NCI-H82 (cell line): ENCODE measurements at regions not wholly inside any gene's neighbourhood (a gene's known extent, or its start where the extent isn't known, plus 50 kb on each side); places are given as distances from the start of the nearest gene placed in this dataset.
A peak's percentile ranks its signal among the peaks of the same experiment; 100 is the strongest.

Source experiments
- DNase-seq: peaks from one replicate; lab custom pipeline; 2025; lab: John Stamatoyannopoulos, UW

GRCh38 chr18:24936691-24937090 is 415.3 kb downstream of the ZNF521 start:
- DNase-seq, result no peak

- DNase-seq, result no peak
Observed at GRCh38 chr18:24937639-24938275, 414.2 kb downstream of the ZNF521 start.

- no peak for DNase-seq
Observed at GRCh38 chr18:24940416-24940815, 411.6 kb downstream of the ZNF521 start.

- no peak for DNase-seq
Observed at GRCh38 chr18:24941174-24941951, 410.6 kb downstream of the ZNF521 start.

GRCh38 chr18:24942144-24942543 is 409.8 kb downstream of the ZNF521 start:
- DNase-seq, result no peak

GRCh38 chr18:24947521-24948305 is 404.3 kb downstream of the ZNF521 start:
- no peak for DNase-seq

GRCh38 chr18:24949908-24950307 is 402.1 kb downstream of the ZNF521 start:
- no peak for DNase-seq

GRCh38 chr18:24954341-24954740 is 397.6 kb downstream of the ZNF521 start:
- no peak for DNase-seq

- DNase-seq, result no peak
Observed at GRCh38 chr18:24958001-24958400, 394.0 kb downstream of the ZNF521 start.

GRCh38 chr18:24959051-24959476 is 392.9 kb downstream of the ZNF521 start:
- DNase-seq, result no peak

GRCh38 chr18:24964216-24964615 is 387.8 kb downstream of the ZNF521 start:
- DNase-seq, result peak; percentile 14

- DNase-seq, result no peak
Observed at GRCh38 chr18:24968238-24968775, 383.7 kb downstream of the ZNF521 start.

- DNase-seq, result no peak
Observed at GRCh38 chr18:24972577-24972976, 379.4 kb downstream of the ZNF521 start.

- DNase-seq, result no peak
Observed at GRCh38 chr18:24974431-24974830, 377.5 kb downstream of the ZNF521 start.

- no peak for DNase-seq
Observed at GRCh38 chr18:24975496-24976372, 376.2 kb downstream of the ZNF521 start.

- DNase-seq, result no peak
Observed at GRCh38 chr18:24976502-24976901, 375.5 kb downstream of the ZNF521 start.

GRCh38 chr18:24979235-24979634 is 372.7 kb downstream of the ZNF521 start:
- DNase-seq, result no peak

- DNase-seq, result no peak
Observed at GRCh38 chr18:24982831-24983230, 369.1 kb downstream of the ZNF521 start.

GRCh38 chr18:24983566-24984139 is 368.3 kb downstream of the ZNF521 start:
- no peak for DNase-seq

GRCh38 chr18:24985586-24985985 is 366.4 kb downstream of the ZNF521 start:
- no peak for DNase-seq

- DNase-seq, result no peak
Observed at GRCh38 chr18:24986666-24987302, 365.2 kb downstream of the ZNF521 start.
